Liver (tissue), 3 donors: ENCODE measurements at regions not wholly inside any gene's neighbourhood (a gene's known extent, or its start where the extent isn't known, plus 50 kb on each side); places are given as distances from the start of the nearest gene placed in this dataset.

ENCODE experiments used
- GABPA ChIP-seq, 2 donors: IDR thresholded peaks in 1 of 2; conservative IDR thresholded peaks in 1 of 2; 2 replicates each; pipeline ENCODE4 v1.6.1; 2016; ENCODE audit warnings: antibody characterized with exemption in 2 of 2, mild to moderate bottlenecking in 1 of 2, moderate library complexity in 1 of 2
- HNF4G ChIP-seq: IDR thresholded peaks from 2 replicates; pipeline ENCODE4 v1.6.1; 2016; ENCODE audit warnings: antibody characterized with exemption
- SP1 ChIP-seq: IDR thresholded peaks from 2 replicates; pipeline ENCODE4 v1.6.1; 2018; ENCODE audit warnings: antibody characterized with exemption, mild to moderate bottlenecking
- TF ChIP-seq, protein P1 (sequence below): fragments of 150-350 bp; IDR thresholded peaks from 2 replicates; pipeline ENCODE4 v1.5.1; 2017; ENCODE audit warnings: improper control_type of control experiment, low read depth, low read length; ENCODE audit not compliant: missing input control
- TF ChIP-seq, protein P2 (sequence below): IDR thresholded peaks from 2 replicates; pipeline ENCODE4 v1.6.1; 2016; ENCODE audit warnings: antibody characterized with exemption, mild to moderate bottlenecking
- donor health status: healthy.
- donor health status: healthy.

DNA sequence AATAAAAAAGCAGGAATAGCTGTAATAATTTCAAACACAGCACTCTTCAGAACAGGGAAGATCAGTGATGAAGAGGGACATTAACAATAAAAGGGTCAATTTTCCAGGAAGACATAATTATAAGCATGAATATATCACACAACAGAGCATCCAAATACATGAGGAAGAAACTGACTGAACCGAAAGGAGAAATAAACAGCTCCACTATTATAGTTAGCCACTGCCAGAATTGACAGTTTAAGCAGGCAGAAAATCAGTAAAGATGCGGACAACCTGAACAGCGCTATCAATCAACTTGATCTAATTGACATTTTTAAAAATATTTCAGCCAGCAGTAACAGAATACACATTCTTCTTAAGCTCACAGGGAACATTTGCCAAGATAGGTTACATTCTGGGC is 89.1 kb downstream of the MED10 start:
- TF ChIP-seq, protein P1, sequence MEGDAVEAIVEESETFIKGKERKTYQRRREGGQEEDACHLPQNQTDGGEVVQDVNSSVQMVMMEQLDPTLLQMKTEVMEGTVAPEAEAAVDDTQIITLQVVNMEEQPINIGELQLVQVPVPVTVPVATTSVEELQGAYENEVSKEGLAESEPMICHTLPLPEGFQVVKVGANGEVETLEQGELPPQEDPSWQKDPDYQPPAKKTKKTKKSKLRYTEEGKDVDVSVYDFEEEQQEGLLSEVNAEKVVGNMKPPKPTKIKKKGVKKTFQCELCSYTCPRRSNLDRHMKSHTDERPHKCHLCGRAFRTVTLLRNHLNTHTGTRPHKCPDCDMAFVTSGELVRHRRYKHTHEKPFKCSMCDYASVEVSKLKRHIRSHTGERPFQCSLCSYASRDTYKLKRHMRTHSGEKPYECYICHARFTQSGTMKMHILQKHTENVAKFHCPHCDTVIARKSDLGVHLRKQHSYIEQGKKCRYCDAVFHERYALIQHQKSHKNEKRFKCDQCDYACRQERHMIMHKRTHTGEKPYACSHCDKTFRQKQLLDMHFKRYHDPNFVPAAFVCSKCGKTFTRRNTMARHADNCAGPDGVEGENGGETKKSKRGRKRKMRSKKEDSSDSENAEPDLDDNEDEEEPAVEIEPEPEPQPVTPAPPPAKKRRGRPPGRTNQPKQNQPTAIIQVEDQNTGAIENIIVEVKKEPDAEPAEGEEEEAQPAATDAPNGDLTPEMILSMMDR, result no peak
- TF ChIP-seq HNF4G, result no peak
- TF ChIP-seq, protein P2, sequence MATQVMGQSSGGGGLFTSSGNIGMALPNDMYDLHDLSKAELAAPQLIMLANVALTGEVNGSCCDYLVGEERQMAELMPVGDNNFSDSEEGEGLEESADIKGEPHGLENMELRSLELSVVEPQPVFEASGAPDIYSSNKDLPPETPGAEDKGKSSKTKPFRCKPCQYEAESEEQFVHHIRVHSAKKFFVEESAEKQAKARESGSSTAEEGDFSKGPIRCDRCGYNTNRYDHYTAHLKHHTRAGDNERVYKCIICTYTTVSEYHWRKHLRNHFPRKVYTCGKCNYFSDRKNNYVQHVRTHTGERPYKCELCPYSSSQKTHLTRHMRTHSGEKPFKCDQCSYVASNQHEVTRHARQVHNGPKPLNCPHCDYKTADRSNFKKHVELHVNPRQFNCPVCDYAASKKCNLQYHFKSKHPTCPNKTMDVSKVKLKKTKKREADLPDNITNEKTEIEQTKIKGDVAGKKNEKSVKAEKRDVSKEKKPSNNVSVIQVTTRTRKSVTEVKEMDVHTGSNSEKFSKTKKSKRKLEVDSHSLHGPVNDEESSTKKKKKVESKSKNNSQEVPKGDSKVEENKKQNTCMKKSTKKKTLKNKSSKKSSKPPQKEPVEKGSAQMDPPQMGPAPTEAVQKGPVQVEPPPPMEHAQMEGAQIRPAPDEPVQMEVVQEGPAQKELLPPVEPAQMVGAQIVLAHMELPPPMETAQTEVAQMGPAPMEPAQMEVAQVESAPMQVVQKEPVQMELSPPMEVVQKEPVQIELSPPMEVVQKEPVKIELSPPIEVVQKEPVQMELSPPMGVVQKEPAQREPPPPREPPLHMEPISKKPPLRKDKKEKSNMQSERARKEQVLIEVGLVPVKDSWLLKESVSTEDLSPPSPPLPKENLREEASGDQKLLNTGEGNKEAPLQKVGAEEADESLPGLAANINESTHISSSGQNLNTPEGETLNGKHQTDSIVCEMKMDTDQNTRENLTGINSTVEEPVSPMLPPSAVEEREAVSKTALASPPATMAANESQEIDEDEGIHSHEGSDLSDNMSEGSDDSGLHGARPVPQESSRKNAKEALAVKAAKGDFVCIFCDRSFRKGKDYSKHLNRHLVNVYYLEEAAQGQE, result no peak
- TF ChIP-seq GABPA (IDR thresholded peaks at IDR 0.05 in 1 of 2, conservative IDR thresholded peaks at IDR 0.05 in 1 of 2), result no peak
- TF ChIP-seq SP1, result no peak
